ENCODE measurements at regions not wholly inside any gene's neighbourhood (a gene's known extent, or its start where the extent isn't known, plus 50 kb on each side); places are given as distances from the start of the nearest gene placed in this dataset.
"Not testable (repeated sequence)": the region's sequence is repeated elsewhere in the genome, so short reads cannot be mapped to it uniquely, and the experiment has no call there.

DNA sequence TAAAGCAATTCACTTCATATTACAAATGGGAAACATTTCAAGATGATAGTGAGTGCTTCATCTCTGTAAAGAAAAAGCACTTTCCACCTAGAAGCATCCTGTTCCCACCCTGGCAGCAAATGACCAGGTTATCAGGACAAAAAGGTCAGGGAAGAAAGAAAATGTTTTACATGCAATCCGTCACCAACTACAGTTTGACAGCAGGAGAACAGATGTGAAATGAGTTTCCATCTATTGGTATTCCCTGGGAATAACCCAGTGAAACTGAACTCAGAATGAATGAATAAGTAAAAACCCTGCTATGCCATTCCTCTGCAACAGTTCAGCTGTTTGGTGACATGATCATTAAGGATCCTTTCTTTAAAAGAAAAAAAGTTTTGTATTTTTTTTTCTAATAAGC, 67.6 kb downstream of the HTR1A start:
- DNase-seq (ENCODE audit: low spot score): no peak

DNA sequence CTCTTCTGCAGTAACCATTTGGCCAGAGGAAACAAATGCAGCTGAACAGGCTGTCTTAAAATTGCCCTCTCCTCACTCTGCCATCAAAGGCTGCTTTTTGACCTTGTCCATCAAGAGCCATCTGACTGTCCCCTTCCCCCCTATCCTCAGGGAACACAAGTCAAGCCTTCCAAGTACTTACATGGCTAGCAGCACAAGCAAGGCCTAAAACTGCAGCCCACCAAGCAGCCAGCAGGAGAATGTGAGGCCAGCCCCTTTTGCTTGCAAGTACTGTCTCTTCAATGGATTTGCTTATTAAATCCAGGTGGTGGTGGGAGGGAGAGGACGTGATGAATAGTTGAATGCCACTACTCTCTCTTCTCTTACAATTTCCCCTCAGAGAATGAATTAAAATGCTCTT, 83.5 kb downstream of the HTR1A start:
- DNase-seq (ENCODE audit: low spot score): no peak

DNA sequence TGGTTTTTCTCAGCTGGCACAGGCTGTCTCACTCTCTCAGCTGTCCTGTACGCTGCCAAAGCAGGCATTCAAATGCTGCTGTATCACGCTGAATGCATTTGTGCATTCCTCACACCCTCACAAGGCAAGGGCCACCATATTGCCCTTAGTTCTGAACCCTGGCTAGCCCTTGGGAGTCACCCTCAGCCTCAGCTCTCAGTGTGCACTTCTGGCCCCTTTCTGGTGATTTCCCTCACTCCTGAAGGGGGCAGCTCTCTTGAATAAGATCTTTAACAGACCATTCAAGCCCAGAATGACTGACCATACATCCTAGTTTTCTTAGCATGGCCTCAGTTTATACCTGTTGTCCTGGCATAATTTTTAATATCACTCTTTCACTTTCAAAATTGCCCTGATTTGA, 84.3 kb downstream of the HTR1A start:
- no peak for DNase-seq (ENCODE audit: low spot score)

DNA sequence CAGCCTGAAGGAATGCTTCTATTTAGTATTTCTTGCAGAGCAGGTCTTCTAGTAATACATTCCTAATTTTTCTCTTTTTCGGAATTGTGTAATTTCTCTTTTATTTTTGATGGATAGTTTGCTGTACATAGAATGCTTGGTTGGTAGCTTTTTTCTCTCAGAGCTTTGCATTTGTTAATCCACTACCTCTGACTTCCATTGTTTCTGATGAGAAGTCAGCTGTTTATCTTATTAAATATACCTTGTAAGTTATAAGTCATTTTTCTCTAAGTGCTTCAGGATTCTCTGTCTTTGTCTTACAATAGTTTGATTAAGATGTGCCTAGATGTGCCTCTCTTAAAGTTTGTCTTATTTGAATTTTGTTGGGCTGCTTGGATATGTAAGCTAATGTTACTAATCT, 101.9 kb downstream of the HTR1A start:
- DNase-seq (ENCODE audit: low spot score): no peak

DNA sequence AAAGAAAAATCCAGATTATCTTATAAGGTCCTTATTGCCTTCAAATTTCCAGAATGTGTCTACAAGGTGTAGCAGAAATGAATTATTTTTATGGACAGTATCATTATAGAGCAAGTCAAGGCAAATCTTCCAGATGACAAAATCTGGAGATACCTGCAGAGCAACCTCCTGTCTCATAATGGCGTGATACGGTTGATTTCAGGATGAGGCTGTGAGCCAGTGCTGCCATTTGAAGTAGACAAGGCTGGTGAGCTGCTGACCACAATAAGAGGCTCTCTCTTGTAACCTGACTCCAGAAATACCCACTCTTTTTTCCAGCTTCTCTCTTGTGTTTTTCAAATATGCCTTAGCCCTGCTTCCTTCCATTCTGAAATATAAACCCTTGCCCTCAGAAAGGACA, 108.2 kb downstream of the HTR1A start:
- DNase-seq (ENCODE audit: low spot score): peak; percentile 90

DNA sequence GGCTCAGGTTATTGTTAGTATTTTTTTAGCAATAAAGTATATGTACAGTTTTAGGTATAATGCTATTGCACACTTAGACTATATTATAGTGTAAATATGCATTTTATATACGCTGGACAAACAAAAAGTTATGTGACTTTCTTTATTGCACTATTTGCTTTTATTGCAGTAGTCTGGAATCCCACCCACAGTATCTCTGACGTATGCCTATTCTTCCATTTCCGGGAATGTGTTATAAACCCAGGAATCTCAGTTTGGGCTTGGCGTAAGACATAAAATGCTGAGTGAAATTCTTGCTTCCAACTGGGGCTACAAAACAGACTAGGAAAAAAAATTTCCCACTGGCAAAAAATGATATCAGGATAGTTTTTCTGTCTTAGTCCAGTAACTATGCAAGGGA, 119.1 kb downstream of the HTR1A start:
- DNase-seq (ENCODE audit: low spot score): no peak

DNA sequence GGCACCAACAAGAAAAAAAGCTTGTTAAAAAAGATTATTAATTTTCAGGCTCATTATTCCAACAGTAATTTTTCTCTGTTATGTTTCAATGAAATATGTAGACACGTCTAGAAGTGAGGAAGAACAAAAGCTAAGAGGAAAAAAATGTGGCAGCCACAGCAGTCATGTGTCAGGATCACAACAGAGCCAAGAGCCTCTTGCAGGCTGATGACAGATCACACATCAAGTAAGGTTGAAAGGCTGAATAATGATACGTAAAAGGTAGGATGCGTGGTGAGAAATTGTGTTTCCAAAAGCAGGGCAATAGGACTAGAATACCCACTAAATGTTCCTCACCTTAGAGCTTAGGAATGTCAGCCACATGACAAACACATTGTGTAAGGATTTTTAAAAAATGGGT, 124.8 kb downstream of the HTR1A start:
- DNase-seq (ENCODE audit: low spot score): no peak

DNA sequence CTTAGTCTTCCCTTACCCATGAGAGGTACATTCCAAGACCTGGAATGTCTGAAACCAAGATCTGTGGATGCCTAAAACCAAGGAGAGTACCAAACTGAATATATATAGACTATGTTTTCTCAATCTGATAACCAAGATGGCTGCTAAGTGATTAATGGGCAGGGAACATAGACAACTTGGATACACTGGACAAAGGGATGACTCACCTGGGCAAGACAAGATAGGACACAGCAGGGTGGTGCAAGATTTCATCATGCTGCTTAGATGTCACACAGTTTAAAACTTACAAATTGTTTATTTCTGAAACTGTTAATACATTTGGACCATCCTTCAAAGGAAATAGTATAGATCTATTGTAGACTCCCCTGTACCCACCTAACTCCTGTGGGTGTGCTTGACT, 130.9 kb downstream of the HTR1A start:
- no peak for DNase-seq (ENCODE audit: low spot score)

DNA sequence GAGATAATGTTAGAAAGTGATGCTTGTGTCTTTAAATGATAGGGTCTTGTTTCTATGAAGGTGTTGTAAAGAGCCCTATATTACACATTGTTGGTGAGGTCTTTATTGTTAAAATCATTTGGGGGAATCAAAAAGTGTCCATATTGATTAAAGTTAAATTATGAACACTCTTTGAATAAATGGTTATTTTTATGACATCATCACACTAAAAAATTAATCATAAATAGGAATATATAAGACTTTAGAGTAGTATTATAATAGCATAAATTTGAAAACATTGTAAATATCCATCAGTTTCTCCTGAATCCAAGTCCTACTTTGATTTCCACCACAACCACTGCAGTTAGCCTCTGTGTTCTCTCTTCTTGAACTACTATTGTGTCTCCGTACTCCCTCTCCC, 136.3 kb downstream of the HTR1A start:
- DNase-seq (ENCODE audit: low spot score): no peak

DNA sequence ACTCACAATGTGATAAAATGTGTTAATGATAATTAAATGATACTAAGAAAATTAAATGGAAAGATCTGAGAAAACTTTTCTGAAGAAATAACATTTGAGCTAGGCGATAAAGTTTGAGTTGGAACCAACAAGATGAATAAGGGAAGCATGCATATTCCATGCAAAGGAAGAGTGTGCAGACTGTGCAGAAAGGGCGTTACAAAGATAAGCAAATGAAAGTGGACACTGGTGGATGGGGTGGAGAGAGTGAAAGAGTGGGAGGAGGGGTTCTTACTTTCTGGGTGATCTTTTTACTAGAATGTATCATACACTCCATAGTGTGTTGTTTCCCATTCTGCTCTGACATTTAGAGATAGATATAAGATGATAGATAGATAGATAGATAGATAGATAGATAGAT, 138.7 kb downstream of the HTR1A start:
- DNase-seq (ENCODE audit: low spot score): no peak

DNA sequence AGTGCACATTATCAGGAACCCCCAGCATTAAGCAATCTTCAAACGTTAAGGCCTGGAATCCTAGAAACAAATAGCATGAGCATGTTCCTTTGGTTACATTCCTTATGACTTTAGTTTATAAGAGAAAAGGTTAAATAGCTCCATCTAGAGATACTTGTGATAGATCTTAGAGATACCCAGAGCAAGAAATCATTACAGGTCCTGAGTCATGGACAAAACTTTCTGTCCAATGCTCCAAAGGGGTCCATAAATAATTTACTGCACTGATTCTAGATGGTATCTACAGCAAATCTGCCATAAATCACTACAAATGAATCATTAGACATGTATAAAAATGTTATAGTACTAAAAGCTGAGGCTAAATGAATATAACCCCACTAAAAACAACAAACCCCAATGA, 139.6 kb downstream of the HTR1A start:
- no peak for DNase-seq (ENCODE audit: low spot score)

DNA sequence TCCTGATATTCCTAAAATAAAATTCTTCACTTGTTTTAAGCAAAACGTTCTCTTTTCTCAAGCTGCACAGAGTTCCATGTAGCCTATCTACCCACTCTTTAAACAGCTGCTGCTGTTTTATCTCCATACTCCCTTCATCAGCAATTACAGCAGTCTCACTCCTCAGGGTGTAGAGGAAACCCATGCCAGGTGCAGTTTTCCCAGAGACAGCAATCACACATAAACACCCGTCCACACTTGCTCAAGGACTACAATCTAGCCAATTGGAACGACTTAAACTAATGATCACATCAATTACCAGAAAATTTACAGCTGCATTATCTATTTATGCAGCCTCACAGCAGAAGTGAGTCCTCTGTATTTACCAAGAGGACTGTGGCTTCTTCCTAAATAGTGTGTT, 141.7 kb downstream of the HTR1A start:
- no peak for DNase-seq (ENCODE audit: low spot score)

DNA sequence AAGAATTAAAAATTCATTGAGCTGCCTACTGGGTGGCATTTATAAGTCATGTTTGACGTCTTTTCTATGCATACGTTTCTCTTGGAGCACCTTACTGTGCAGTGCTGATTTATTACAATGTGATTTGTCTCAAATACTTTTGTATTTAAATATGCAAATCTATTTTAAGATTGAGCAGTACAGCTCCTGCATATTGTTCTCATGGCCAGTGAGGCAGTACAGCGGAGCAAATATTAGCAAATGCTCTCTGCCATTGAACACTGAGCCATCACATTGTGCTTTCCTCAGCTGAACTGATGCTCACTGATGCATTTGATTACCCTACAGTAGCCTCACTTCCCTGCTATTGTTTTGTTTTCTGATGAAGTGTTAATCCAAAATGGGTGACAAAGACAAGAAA, 149.6 kb downstream of the HTR1A start:
- no peak for DNase-seq (ENCODE audit: low spot score)

DNA sequence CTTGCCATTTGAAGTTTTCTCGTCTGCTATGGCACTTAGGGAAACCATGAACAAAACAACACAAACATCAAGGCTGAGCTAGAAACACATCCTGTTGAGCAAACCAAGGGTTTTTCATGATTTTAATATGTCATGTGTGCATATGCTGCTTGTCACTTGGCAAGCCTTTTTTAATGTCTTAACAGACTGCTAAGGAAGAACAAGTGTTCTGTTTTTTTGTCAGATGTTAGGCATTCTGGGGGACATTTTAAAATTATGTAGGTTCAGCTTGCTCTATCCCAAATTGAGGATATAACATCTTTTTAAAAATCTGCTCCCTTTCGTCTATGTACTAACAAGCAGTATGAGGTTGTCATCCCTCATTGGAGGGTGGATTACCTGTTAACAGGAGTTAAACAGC, 150.3 kb downstream of the HTR1A start:
- DNase-seq (ENCODE audit: low spot score): no peak

DNA sequence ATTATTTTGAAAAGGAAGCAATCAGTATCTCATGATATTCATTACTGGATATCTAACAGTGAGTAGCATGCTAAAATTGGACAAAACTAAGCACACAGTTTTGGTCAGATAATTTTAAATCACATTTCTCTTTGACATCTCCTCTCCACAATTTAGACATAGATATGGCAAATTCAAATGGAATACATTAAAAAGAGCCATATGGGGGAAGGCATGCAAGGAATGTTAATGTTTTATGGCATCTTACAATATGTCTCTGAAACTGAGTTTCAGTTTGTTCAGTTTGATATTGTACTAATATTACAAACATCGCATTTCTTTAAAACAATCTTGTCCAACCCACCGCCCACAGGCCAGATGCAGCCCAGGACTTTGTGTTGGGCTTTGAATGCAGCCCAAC, 151.0 kb downstream of the HTR1A start:
- DNase-seq (ENCODE audit: low spot score): no peak

DNA sequence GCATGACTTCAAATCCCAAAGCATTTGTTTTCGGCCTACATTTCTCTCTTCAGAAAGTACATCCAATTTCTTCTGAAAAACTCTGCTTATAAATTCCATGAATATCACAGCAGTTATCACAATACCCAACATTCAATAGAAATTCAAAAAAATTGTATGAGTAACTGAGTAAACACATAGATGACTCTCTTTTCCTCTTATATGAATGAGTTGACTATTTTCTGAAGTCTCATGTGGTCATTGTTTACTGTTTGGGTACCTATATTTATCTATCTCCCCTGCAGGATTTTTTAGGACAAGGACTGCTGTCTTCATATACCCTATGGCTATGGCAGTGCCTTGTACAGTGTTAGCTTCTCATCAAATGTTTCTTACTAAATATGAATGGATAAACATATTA, 157.1 kb downstream of the HTR1A start:
- no peak for DNase-seq (ENCODE audit: low spot score)

DNA sequence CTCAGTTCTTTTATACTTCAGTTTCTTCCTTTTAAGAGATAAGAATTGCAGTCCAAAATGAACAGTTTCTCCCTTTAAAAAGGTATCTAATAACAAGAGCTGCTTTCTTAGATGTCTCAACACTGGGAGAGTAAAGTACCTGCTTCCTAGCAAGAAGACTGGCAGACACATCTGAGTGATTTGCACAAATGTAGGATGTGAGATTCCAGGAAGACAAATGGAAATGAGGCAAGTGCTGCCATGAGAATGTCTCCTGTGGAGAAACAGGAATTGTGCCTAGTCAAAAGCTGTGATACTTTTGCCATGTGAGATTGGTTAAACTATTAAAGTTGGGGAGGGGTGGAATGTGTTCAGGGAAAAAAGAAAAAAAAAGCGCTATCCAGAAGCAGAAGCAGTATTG, 159.1 kb downstream of the HTR1A start:
- no peak for DNase-seq (ENCODE audit: low spot score)

DNA sequence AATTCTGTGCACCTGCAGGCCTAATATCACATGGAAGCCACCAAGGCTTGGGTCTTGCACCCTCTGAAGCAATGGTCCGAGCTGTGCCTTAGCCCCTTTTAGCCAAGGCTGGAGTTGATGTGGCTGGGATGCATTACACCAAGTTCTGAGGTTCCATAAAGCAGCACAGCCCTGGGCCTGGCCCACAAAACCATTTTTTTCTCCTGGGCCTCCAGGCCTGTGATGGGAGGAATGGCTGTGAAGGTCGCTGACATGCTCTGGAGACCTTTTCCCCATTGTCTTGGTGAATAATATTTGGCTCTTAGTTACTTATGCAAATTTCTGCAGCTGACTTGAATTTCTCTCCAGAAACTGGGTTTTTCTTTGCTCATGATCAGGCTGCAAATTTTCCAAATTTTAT, 167.3 kb downstream of the HTR1A start:
- DNase-seq (ENCODE audit: low spot score): no peak

DNA sequence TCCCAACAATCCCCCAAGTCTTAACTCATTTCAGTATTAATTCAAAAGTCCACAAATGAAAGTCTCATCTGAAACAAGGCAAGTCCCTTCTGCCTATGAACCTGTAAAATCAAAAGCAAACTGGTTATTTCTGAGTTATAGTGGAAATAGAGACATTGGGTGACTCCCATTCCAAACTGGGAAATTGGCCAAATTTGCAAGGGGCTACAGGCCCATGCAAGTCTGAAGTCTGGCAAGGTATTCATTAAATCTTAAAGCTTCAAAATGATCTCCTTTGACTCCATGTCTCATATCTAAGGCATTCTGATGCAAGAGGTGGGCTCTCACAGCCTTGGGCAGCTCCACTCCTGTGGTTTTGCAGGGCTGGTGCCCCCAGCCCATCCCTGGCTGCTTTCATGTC, 167.9 kb downstream of the HTR1A start:
- DNase-seq (ENCODE audit: low spot score): no peak

DNA sequence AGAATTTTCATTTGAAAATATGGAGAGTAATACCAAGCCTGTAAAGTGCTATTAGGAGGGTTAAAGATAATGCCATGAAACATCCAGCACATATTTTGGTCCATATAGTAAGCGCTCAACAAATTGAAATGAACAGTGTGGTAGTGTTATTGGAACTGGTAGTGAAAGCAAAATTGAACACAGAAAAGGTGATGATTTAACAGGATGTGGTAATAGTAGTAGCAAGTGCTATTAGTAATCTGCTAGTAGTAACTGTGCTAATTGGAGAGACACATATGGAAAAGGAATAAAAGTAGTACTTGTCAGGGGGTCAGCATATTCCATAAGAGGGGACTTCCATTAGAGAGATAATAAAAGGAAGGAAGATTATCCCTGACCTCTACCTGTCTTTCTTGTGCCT, 187.3 kb downstream of the HTR1A start:
- no peak for DNase-seq (ENCODE audit: low spot score)

DNA sequence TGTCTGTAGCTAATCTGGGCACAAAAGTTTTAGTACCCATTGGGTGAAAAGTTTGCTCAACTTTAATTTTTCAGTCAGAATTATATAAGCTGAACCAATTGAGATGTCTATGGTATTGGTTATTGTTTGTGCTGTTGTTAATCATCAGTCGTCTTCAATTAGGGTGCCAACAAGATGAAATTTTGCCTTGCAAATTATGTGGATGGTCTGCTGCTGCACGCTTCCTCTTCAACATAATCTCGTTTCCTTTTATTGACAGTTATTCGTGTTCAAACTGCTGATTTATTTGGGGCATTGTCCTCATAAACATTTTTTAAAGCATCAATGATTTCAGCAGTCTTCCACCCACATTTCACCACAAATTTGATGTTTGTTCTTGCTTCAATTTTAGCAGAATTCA, 194.0 kb downstream of the HTR1A start:
- DNase-seq (ENCODE audit: low spot score): no peak

DNA sequence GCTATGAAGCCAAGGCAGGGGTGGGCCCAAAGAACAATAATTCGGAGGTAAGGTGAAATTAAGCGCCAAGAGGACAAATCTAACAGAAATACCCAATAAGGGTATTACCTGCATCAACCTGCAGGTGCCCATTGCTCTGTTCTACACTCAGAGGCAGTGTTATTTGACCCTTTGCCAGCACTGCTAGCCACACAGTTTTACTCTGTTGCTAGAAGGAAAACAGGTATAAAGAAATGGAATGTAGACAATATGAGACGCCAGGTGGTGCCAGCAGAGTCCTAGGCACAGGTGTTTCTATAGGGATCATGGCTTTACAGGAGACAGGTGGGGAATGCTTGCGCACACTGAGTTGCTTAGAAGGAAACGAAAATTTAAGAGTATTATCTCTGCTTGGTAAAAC, 201.3 kb downstream of the HTR1A start:
- DNase-seq (ENCODE audit: low spot score): no peak

DNA sequence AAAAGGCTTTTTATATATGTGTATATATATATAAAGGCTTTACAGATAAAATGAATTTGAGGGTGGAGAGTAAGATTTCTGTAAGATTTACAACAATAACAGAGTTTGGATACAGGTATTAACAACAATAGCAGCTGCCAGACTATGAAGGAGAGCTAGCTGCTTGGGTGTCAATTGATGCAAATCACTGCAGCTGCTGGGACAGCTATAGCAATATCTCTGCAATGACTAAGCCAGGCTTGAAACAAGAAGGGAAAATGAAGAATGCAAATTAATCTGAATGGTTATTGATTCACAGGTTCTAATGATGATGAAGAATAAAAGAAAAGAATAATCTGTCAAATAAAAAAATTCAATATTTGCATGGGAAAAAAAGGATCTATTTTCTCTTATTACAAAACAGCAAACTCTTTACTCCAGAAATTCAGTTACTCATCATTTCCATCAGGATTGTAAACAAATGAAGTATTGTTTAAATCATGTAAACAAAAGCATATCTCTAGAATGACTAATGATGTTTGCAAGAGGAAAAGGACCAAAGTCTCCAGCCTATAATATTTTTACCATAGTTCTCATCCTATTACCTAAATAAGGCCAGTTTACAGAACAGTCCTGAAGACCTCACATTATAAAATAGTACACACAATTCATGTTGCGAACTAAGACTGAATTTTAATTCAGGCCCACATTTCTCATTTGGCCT, 219.0 kb downstream of the HTR1A start:
- no peak for DNase-seq (ENCODE audit: low spot score)

DNA sequence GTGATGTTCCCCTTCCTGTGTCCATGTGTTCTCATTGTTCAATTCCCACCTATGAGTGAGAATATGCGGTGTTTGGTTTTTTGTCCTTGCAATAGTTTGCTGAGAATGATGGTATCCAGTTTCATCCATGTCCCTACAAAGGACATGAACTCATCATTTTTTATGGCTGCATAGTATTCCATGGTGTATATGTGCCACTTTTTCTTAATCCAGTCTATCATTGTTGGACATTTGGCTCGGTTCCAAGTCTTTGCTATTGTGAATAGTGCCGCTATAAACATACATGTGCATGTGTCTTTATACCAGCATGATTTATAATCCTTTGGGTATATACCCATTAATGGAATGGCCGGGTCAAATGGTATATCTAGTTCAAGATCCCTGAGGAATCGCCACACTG, 229.4 kb downstream of the HTR1A start:
- DNase-seq (ENCODE audit: low spot score): not testable (repeated sequence)

DNA sequence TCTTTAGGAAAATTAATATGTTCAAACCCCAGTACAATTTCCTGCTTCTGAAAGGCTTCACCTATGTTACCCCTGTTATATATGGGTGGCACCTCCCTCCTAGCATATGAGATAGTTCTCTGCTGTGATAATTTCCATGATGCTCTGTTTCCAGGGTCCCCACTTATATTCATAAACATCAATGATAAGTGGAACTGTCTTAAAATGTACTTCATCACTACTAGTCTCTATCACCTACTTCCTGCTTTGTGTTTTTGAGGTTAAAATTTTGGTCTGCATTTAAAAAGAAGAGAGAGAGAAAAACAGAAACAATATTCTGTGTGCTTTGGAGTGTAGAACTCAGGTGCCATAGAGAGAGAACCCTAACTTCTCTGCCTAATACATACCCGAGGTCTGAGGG, 234.7 kb downstream of the HTR1A start:
- no peak for DNase-seq (ENCODE audit: low spot score)
